NCI-H2029 (cell line): ENCODE measurements at regions not wholly inside any gene's neighbourhood (a gene's known extent, or its start where the extent isn't known, plus 50 kb on each side); places are given as distances from the start of the nearest gene placed in this dataset.
"Not testable (repeated sequence)": the region's sequence is repeated elsewhere in the genome, so short reads cannot be mapped to it uniquely, and the experiment has no call there.

Experiments
- DNase-seq: peaks from one replicate; lab custom pipeline; 2025; lab: John Stamatoyannopoulos, UW

DNA sequence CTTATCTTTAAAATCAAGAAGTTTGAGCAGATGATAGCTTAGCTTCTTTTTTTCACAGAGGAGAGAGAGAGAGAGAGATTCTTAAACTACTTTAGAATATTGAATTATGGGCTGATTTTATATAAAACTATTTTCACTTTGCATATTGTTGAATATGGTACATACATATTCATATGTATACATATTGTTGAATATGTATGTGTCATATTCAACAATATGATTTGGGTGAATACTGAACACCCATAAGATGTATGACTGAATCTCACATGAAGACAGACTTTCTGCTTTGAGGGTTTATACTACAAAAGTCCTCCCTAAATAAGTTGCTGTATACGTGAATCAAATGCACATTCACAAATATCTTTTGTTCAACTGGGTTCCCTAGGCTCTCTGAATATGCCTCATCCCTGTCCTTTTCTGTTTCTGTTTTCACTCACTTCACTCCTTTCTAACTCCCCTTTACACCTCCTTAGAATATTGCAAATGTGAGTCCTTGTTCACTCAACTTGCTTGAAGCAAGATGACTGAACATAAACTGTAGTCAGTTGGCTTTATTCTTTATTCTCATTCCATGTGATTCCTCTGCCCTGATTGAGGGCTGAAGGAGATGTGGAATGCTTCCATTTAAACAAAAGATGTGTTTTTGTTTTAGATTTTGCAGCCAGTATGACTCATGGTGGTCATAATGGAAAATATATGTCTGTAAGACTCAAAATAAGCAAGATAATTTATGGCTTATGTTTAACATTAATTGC, 225.4 kb upstream of the DAB2 start:
- DNase-seq, result no peak

GRCh38 chr5:39648848-39649227, 224.1 kb upstream of the DAB2 start:
- DNase-seq, result no peak

DNA sequence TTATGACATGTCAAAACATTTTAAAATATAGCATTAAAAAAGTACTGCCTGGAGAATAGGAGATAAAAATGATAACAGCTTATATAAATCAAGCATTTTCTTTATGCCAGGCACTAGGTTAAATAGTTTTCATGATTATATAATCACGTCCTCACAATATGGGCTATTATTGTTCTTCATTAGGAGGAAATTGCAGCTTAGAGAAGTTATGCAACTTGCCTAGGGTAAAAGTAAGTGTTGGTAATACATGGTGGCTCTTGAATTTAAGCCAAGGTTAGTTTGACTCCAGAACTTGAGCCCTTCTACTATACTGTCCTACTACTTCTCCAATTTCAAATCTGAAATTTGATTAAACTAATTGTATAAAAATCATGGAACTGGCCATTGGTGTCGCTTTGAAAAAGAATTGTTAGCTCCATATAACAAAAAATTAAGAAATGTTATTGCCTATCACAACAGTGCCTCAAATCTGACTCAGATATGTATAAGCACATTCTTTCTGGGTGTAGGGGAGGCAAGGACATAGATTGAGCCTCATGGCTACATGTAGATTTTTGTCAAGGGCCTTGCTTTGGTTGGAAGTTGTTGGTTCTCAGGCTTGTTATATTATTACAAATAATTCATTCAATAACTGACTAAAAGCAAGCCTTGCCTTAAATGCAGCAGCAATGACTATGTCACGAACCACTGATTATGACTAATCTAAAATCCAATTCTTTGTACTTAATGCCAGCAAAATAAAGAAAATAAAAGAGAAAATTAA, 223.5 kb upstream of the DAB2 start:
- DNase-seq, result no peak

- no peak for DNase-seq
These were observed 215.8 kb upstream of the DAB2 start for GRCh38 chr5:39640552-39640951.

DNA sequence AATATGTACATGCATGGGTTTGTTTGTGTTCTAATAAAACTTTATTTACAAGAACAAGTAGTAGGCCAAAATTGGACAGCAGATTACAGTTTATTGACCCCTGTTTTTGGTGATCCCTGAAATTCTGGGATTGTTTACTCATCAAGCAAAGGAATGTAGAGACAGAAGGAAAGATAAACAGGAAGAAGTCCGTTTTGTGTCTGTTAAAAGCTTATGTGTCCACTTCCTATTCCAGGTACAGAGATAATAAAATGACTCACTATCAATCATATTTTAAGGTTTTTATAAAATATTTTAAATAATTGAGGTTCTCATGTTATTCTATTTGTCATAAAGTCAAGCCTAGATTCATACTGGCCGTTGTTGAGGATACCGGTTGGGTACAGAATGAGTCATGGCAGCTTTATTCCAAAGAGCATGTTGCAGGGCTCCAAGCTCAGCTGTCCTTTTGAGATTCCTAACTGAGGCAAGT, 214.9 kb upstream of the DAB2 start:
- DNase-seq, result no peak

GRCh38 chr5:39638813-39639212, 214.0 kb upstream of the DAB2 start:
- DNase-seq, result no peak

DNA sequence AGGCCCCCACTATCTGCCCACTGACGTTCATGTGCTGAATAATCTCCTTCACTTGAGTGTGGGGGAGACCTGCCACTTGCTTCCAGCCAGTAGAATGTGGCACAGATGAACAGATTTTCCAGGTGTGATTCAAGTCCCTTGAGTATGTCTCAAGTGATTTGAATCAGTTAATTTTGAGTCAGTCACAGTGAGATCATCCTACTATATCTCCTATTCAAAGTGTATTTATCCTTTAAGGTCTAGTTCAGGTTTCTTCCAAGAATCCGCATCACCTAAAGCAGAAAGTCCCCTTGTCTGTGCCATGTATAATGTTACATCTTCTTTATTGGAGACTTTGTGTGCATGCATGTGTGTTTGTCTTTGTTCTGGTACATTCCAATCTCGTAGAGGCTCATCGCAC, 208.3 kb upstream of the DAB2 start:
- no peak for DNase-seq

DNA sequence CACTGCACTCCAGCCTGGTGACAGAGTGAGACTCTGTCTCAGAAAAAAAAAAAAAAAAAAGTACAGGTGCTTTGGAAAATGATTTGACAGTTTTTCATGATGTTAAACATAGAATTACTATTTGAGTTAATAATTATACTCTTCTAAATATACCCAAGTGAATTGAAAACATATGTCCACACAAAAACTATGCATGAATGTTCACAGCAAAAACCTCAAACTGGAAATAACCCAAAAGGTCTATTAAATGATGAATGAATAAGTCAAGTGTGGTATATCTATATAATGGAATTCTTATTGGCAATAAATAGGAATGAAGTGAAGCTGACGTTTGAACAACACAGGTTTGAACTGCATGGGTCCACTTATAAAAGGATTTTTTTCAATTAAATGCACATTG, 207.2 kb upstream of the DAB2 start:
- no peak for DNase-seq

DNA sequence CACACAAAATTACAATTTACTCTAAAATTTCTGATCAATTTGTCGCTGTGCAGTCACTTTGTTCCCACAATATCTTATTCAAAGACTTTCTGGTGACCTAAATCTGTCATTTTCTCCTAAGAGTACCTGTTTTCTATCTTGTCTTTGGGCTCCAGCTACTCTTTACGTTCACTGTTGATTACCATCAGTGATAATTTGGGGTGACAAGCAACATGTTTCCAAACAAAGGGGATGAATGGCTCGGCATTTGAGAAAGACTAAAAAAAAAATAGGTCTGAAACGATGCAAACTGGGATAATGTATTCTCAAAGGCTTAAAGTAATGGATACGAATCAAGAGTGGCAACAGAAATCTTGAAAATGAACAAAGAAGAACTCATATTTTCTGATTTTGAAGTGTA, 205.2 kb upstream of the DAB2 start:
- no peak for DNase-seq

- no peak for DNase-seq
These were observed 203.6 kb upstream of the DAB2 start for GRCh38 chr5:39628348-39628747.

DNA sequence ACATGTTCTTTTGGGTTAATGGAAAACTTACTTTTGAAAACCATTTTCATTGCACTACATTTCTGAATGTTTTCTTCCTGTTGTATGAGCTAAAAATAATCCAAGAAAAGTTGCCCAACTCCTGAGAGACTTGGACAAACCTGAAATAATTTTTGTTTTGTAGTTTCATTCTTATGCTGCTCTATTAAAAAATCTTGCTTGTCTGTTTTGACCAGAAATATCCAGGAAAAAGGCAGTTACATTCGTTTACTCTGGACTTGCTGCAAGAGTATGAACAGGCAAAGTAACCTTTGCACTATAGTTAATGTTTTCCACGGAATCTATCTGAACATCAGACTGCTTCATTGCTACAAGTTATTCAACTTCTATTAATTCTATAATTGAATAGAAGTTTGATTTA, 200.1 kb upstream of the DAB2 start:
- DNase-seq, result no peak

- DNase-seq, result no peak
These were observed 199.6 kb upstream of the DAB2 start for GRCh38 chr5:39624268-39624886.

DNA sequence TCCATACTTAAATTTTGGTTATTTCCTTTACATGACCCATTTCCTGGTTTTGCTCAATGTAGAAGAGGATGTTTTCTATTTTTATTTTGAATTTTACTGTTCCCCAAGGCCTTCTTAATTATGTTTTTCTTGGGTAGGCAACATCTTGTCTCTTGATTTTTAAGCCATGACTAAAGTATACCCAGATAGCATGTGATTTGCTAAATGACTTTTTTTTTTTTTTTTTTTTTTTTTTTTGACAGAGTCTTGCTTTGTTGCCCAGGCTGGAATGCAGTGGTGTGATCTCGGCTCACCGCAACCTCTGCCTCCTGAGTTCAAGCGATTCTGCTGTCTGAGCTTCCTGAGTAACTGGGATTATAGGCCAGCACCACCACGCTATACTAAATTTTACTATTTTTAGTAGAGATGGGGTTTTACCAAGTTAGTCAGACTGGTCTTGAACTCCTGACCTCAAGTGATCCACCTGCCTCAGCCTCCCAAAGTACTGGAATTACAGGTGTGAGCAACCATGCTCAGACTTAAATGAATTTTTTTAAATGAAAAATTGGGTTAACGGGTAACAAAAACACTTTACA, 198.6 kb upstream of the DAB2 start:
- DNase-seq, result no peak

DNA sequence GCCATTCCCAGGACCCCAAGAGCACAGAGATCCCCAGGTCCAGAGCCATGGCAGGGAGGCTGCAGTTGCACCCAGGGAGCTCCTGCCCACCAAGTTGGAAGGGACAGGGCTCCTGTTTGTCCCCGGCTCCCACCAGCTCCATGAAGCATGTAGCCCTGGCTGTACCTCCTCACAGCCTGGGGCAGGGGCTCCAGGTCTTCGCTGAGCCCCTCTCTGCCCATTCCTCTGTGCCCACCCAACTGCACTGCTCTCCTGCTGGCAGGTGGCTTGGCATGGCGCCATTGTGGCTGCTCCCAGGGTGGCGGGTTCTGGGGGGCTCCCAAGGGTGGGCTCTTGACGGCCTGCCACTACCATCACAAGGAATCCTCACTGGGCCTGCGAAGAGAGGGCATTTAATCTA, 197.5 kb upstream of the DAB2 start:
- no peak for DNase-seq

DNA sequence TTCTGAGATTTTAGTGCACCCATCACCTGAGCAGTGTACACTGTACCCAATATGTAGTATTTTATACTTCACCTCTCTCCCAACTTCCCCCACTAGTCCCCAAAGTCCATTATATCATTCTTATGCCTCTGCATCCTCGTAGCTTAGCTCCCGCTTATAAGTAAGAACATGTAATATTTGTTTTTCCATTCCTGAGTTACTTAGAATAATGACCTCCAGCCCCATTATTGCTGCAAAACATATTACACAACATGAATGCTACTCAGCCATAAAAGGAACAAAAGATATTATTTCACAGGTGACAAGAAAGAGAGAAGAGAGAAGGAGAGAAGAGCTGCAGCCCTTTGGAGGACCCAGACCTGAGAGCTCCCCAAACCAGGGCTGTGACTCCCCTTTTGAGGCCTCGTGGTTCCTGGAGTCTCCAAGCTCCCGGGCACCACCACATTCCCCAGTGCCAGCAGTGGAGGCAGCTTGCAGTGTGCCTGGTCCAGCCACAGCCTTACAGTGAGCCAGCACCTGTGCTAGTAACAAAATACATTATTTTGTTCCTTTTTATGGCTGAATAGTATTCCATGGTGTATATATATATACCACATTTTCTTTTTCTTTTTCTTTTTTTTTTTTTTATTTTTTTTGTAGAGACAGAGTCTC, 194.5 kb upstream of the DAB2 start:
- no peak for DNase-seq

GRCh38 chr5:39618391-39618790, 193.6 kb upstream of the DAB2 start:
- DNase-seq, result no peak

GRCh38 chr5:39616131-39616530, 191.4 kb upstream of the DAB2 start:
- DNase-seq, result no peak

GRCh38 chr5:39611076-39611475, 186.3 kb upstream of the DAB2 start:
- DNase-seq, result not testable (repeated sequence)

GRCh38 chr5:39608024-39608423, 183.2 kb upstream of the DAB2 start:
- no peak for DNase-seq

DNA sequence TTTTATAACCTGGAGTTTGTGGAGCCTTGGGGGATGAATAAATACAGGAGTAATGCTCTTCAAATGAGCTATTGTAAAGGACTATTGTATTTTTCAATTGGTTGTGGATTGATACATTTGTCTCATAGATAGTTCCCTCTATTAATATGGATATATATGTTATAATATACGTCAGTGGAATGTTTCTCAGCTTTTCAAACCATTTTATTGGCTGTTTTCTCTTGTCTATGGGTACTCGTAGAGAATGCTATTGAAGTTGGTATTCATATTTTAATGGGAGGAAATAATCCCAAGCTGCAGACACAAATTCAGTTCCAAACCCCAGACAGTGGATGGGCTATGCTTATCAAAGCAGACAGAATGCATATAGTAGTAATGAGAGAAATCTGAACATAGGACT, 181.8 kb upstream of the DAB2 start:
- no peak for DNase-seq

DNA sequence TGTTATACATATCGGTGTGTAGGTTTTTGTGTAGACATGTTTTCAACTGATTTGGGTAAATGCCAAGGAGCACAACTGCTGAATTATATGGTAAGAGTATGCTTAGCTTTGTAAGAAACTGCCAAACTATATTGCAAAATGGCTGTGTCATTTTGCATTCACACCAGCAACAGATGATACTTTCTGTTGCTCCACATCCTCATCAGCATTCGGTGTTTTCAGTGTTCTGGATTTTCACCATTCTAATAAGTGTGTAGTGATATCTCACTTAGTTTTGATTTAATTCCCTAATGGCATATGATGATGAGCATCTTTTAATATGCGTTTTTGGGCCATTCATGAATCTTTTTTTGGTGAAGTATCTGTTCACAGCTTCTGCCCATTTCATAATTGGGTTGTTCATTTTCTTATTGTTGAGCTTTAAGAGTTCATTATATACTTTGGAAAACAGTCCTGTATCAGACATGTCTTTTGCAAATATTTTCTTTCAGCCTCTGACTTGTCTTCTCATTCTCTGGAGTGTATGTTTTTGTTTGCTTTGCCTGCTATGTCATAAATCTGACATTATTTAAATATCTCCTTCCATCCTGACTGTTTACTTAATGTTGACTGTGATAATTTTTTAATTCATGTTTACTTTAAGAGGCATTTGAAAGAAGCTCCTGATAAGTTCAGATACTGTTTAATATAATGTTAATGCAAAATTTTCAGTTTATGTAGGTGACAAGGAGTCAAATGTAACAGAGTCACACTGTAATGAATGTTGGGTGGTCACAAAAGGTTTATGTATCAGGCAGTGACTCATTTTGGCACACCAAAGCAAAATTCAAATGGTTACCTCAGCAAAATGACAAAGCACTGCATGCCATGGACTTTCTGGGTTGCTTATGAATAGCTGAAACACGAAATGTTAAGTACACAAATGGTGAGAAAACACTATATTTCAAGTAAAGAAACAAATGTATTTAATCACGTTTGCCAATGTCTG, 181.1 kb upstream of the DAB2 start:
- DNase-seq, result no peak
